Lower leg skin (tissue), 4 donors: ENCODE measurements at regions not wholly inside any gene's neighbourhood (a gene's known extent, or its start where the extent isn't known, plus 50 kb on each side); places are given as distances from the start of the nearest gene placed in this dataset.

Experiments
- DNase-seq, 2 donors: peaks; one replicate each; pipeline ENCODE4 v3.0.0-alpha.2; 2019; ENCODE audit warnings: low spot score in 2 of 2
- H3K4me3 ChIP-seq: fragments of 200-600 bp; sonication (generic); 2 replicates; pipeline ENCODE4 v1.5.1; 2017; ENCODE audit warnings: mild to moderate bottlenecking, low read depth; ENCODE audit not compliant: poor library complexity, severe bottlenecking
- POLR2A ChIP-seq, 2 donors: fragments of 450-650 bp; IDR thresholded peaks; one replicate each; pipeline ENCODE4 v1.6.1; 2016 to 2017; ENCODE audit warnings: antibody characterized with exemption in 2 of 2, mild to moderate bottlenecking in 1 of 2, moderate library complexity in 1 of 2
- WGBS, 2 donors: methylation state at CpG; one replicate each; pipeline ENCODE4 v1.1.5; 2018; 5-methylcytosine and 5-hydroxymethylcytosine counted together
- intact Hi-C: fragments of 100-400 bp; cut with DNase I; formaldehyde crosslinking; loops from one replicate; pipeline ENCODE4 v1.15.0; 2023; ENCODE audit warnings: low total_unique reads
- TF ChIP-seq, protein P1 (sequence below), 3 donors: fragments of 450-650 bp; IDR thresholded peaks; one replicate each; pipeline ENCODE4 v1.5.1; 2016; ENCODE audit warnings: antibody characterized with exemption in 3 of 3, mild to moderate bottlenecking in 3 of 3, moderate library complexity in 2 of 3

DNA sequence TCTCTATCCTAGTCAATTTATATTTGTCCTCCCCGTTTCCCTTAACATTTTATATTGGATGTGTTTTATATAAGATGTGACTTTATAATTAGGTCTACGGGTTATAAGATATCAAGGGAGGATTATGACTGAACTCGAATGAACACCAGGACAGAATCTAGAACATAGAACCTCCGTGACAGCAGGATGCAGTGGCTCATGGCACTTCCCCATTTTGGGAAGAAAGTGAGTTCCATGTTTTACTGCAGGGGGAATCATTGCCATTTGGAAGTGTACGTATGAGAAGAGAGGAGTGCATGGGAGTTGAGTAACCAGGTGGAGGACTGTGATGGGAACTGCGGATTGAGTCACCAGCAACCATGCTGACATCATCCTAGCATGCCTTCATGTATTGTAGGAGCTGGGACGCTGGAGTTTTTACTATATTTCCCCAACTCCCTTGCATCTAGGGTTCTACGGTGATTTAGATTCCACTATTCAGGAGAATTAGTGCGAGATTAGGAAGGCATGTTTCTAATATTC, 56.1 kb upstream of the FOXC1 start:
- DNase-seq = no peak
- no peak overlapping the region for H3K4me3 ChIP-seq
- intact Hi-C loops = no loop called here
- no peak for TF ChIP-seq POLR2A (IDR thresholded peaks at IDR 0.05)
- TF ChIP-seq, protein P1, sequence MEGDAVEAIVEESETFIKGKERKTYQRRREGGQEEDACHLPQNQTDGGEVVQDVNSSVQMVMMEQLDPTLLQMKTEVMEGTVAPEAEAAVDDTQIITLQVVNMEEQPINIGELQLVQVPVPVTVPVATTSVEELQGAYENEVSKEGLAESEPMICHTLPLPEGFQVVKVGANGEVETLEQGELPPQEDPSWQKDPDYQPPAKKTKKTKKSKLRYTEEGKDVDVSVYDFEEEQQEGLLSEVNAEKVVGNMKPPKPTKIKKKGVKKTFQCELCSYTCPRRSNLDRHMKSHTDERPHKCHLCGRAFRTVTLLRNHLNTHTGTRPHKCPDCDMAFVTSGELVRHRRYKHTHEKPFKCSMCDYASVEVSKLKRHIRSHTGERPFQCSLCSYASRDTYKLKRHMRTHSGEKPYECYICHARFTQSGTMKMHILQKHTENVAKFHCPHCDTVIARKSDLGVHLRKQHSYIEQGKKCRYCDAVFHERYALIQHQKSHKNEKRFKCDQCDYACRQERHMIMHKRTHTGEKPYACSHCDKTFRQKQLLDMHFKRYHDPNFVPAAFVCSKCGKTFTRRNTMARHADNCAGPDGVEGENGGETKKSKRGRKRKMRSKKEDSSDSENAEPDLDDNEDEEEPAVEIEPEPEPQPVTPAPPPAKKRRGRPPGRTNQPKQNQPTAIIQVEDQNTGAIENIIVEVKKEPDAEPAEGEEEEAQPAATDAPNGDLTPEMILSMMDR (IDR thresholded peaks at IDR 0.05) = no peak
- WGBS, 2 donors = 89 to 93% methylated on average over 9 of the region's 9 CpGs

DNA sequence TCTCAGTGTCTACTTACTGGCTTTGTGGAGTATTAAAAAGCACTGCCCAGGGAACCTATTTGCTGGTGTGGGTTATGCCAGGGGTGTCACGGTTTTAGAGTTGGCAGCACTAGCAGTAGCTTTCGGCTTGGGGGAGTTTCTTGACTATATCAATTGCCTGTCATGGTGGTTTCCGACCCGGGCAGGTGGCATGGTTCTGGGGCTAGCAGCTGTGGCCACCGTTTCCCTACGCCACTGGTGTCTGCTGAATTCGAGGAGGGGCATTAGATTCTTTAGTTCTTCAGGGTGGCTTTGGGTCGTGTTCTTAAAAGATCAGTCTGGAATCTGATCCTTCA, 55.6 kb upstream of the FOXC1 start:
- intact Hi-C loops = no loop called here
- 66 to 69% methylated on average over 8 of the region's 8 CpGs for WGBS, 2 donors
- TF ChIP-seq POLR2A (IDR thresholded peaks at IDR 0.05) = no peak
- TF ChIP-seq, protein P1 (IDR thresholded peaks at IDR 0.05) = no peak
- DNase-seq = no peak
- H3K4me3 ChIP-seq = no peak overlapping the region

DNA sequence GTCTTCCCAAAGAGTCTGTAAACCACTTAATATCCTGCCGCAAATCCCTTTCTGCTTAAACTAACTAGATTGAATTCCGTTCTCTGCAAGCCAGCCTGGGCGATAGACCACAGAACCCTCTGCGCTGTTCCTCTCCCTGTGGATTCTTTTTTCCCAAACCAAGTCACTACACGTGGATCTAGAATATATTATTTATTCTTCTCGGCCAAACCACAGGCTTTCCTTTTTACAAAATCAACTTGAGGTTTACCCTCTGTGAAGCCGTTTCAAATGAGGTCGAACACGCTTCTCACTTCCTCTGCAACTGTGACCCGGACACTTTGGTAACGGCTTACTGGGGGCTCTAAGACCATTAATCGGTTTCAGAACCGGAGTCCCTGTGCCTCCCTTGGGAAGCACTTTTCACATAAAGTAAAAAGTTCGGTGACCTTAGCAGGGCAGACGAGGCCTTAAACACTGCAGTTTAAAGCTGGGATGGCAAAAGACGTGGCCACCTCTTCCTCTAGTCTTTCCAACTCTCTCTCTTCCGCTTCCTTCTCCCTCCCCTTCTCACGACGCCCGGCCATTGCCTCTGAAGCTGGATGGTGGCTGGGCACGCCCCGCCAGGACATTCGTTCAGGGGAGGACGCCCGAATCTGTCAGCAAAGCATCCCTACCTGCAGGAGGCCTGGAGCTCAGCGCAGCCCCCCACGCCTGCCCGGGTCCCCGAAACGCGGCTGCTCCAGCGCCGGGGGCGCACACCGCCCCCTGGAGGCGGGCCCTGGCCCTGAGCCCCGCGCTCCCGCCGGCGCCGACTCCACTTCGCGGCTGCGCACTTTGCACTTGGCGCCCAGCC, 55.0 kb upstream of the FOXC1 start:
- no peak for TF ChIP-seq POLR2A (IDR thresholded peaks at IDR 0.05)
- TF ChIP-seq, protein P1 (IDR thresholded peaks at IDR 0.05) = no peak
- intact Hi-C loops = loop anchor here (5.0 kb wide), 1 partner anchor 1117 kb away; no protein-coding TSS in a partner anchor
- peak; percentile 43 to 93 for DNase-seq
- peak overlapping the region; percentile 45 for H3K4me3 ChIP-seq
- WGBS, 2 donors = 16 to 30% methylated on average over 35 to 36 of the region's 46 CpGs

DNA sequence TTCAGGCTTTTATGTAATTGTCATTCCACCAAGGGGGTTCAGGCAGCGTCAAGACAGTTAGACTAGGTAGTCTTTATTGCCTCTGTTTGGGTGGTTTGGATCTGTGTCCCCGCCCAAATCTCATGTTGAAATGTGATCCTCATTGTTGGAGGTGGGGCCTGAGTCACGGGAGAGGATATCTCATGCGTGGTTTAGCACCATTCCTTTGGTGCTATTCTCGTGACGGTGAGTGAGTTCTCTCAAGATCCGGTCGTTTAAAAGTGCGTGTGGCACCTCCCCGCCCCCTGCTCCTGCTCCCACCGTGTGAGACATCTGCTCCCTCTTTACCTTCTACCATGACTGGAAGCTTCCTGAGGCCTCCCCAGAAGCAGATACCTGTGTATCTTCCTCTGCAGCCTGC, 51.3 kb upstream of the FOXC1 start:
- no peak for DNase-seq
- intact Hi-C loops = loop anchor here (5.0 kb wide), 1 partner anchor 1121 kb away; no protein-coding TSS in a partner anchor
- H3K4me3 ChIP-seq = no peak overlapping the region
- 63 to 67% methylated on average over 11 of the region's 11 CpGs for WGBS, 2 donors
- TF ChIP-seq, protein P1 (IDR thresholded peaks at IDR 0.05) = no peak
- no peak for TF ChIP-seq POLR2A (IDR thresholded peaks at IDR 0.05)
